HCT116 (cell line): ENCODE measurements at regions not wholly inside any gene's neighbourhood (a gene's known extent, or its start where the extent isn't known, plus 50 kb on each side); places are given as distances from the start of the nearest gene placed in this dataset.

Experiments used
- ATAC-seq: fragments of 200-7000 bp; cut with Tn5 transposase; 2 replicates; pipeline ENCODE4 v1.9.1; 2020; ENCODE audit warnings: mild to moderate bottlenecking, moderate library complexity
- BruUV-seq: library from RNA; stranded (reverse); fragments of 400-500 nt; replicated peaks from 2 replicates; lab custom pipeline; 2021; lab: Mats Ljungman, UMichigan
- CTCF ChIA-PET: fragments of 300-600 bp; sonication (Branson Sonifier 250); formaldehyde crosslinking; loops from one replicate; lab custom pipeline; 2021; ENCODE audit warnings: antibody characterized with exemption; lab: Charles Lee
- POLR2A ChIA-PET: fragments of 300-600, 350-600 bp; sonication (Branson Sonifier 250); formaldehyde crosslinking; loops from one replicate; lab custom pipeline; 2021; ENCODE audit warnings: antibody characterized with exemption; lab: Charles Lee
- RAD21 ChIA-PET, 2 experiments: fragments of 300-600 bp; sonication (Branson Sonifier 250); formaldehyde crosslinking; loops; one replicate each; lab custom pipeline; 2023; ENCODE audit warnings: low total read pairs in 2 of 2; ENCODE audit not compliant: uncharacterized antibody in 2 of 2, unreplicated experiment in 2 of 2, low non-redundant PET in 1 of 2; lab: Charles Lee
- DNase-seq: peaks from one replicate; pipeline ENCODE4 v3.0.0-alpha.2; 2010; ENCODE audit warnings: low read depth, low spot score
- H2AFZ ChIP-seq: fragments of 200-600 bp; shearing (Covaris generic), sonication (generic); 2 replicates; pipeline ENCODE4 v1.6.1; 2017; ENCODE audit warnings: low read depth, mixed run types, mixed read lengths, antibody characterized with exemption, low read length; ENCODE audit not compliant: poor library complexity, severe bottlenecking
- H3K27ac ChIP-seq: 2 replicates; pipeline ENCODE4 v1.5.1; 2012; ENCODE audit warnings: low read depth, low read length
- H3K27me3 ChIP-seq: fragments of 200-600 bp; sonication (generic); 2 replicates; pipeline ENCODE4 v1.6.1; 2016; ENCODE audit warnings: mixed run types, low read length, mixed read lengths; ENCODE audit not compliant: insufficient read depth
- H3K36me3 ChIP-seq, 2 experiments: fragments of 200-500 bp in 1 of 2; fragments of 200-600 bp in 1 of 2; sonication (Bioruptor generic) in 1 of 2; sonication (generic) in 1 of 2; 2 replicates each; pipeline versions ENCODE4 v1.5.1 to v1.6.1; 2014 to 2016; ENCODE audit warnings: low read length in 2 of 2, inconsistent platforms in 1 of 2, mixed read lengths in 1 of 2, mixed run types in 1 of 2; ENCODE audit not compliant: insufficient read depth in 2 of 2, control insufficient read depth in 1 of 2
- H3K4me1 ChIP-seq, 2 experiments: fragments of 200-600 bp in 1 of 2; sonication (generic) in 1 of 2; 2 replicates each; pipeline versions ENCODE4 v1.5.1 to v1.6.1; 2012 to 2017; ENCODE audit warnings: low read length in 2 of 2, inconsistent platforms in 1 of 2, mild to moderate bottlenecking in 1 of 2, mixed read lengths in 1 of 2, mixed run types in 1 of 2, moderate library complexity in 1 of 2; ENCODE audit not compliant: insufficient read depth in 2 of 2, control insufficient read depth in 1 of 2
- H3K4me2 ChIP-seq: fragments of 200-600 bp; sonication (generic); 2 replicates; pipeline ENCODE4 v1.6.1; 2017; ENCODE audit warnings: mixed run types, low read length, mixed read lengths
- H3K4me3 ChIP-seq, 2 experiments: fragments of 200-600 bp in 1 of 2; sonication (generic) in 1 of 2; replicated peaks in 1 of 2; 2 replicates each; pipeline ENCODE4 v1.5.1; 2011 to 2016; ENCODE audit warnings: low read length in 2 of 2, control low read depth in 1 of 2, low read depth in 1 of 2, mild to moderate bottlenecking in 1 of 2, mixed read lengths in 1 of 2, mixed run types in 1 of 2
- H3K79me2 ChIP-seq: fragments of 200-600 bp; sonication (generic); 2 replicates; pipeline ENCODE4 v1.6.1; 2017; ENCODE audit warnings: mild to moderate bottlenecking, mixed run types, low read length, moderate library complexity, mixed read lengths; ENCODE audit not compliant: insufficient read depth
- H3K9ac ChIP-seq: fragments of 200-600 bp; sonication (generic); 2 replicates; pipeline ENCODE4 v1.6.1; 2016; ENCODE audit warnings: low read length, mixed read lengths
- H3K9me2 ChIP-seq: fragments of 200-600 bp; sonication (generic), shearing (Covaris generic); 2 replicates; pipeline ENCODE4 v1.6.1; 2017; ENCODE audit warnings: mixed run types, mild to moderate bottlenecking, moderate library complexity; ENCODE audit not compliant: insufficient read depth
- H3K9me3 ChIP-seq, 2 experiments: fragments of 200-500 bp in 1 of 2; fragments of 200-600 bp in 1 of 2; sonication (Bioruptor generic) in 1 of 2; sonication (generic) in 1 of 2; 2 replicates each; pipeline ENCODE4 v1.6.1; 2014 to 2017; ENCODE audit warnings: low read length in 2 of 2, mixed read lengths in 2 of 2, inconsistent platforms in 1 of 2, low read depth in 1 of 2, mild to moderate bottlenecking in 1 of 2, mixed run types in 1 of 2, moderate library complexity in 1 of 2; ENCODE audit not compliant: control insufficient read depth in 1 of 2, insufficient read depth in 1 of 2
- H4K20me1 ChIP-seq: fragments of 200-600 bp; sonication (generic), shearing (Covaris generic); 2 replicates; pipeline ENCODE4 v1.6.1; 2017; ENCODE audit warnings: mixed run types, mild to moderate bottlenecking, moderate library complexity; ENCODE audit not compliant: insufficient read depth
- ATF3 ChIP-seq: IDR thresholded peaks from 2 replicates; pipeline ENCODE4 v1.6.1; 2012
- CBX3 ChIP-seq: IDR thresholded peaks from 2 replicates; pipeline ENCODE4 v1.6.1; 2012; ENCODE audit warnings: low read depth
- CEBPB ChIP-seq: IDR thresholded peaks from 2 replicates; pipeline ENCODE4 v1.6.1; 2012; ENCODE audit warnings: low read depth
- CTCF ChIP-seq, 3 experiments: fragments of 200-600 bp in 1 of 3; sonication (generic) in 1 of 3; IDR thresholded peaks in 2 of 3; conservative IDR thresholded peaks in 1 of 3; 2 replicates each; pipeline ENCODE4 v1.5.1; 2012 to 2017; ENCODE audit warnings: low read depth in 2 of 3, low read length in 2 of 3, antibody characterized with exemption in 1 of 3, borderline replicate concordance in 1 of 3, control low read depth in 1 of 3, mild to moderate bottlenecking in 1 of 3, mixed read lengths in 1 of 3, mixed run types in 1 of 3, moderate library complexity in 1 of 3; ENCODE audit not compliant: insufficient read depth in 1 of 3
- ELF1 ChIP-seq: IDR thresholded peaks from 2 replicates; pipeline ENCODE4 v1.6.1; 2012; ENCODE audit warnings: low read depth, borderline replicate concordance
- EZH2 ChIP-seq: fragments of 200-600 bp; sonication (generic); IDR thresholded peaks from 2 replicates; pipeline ENCODE4 v1.6.1; 2017; ENCODE audit warnings: antibody characterized with exemption, mixed run types
- EZH2phosphoT487 ChIP-seq: fragments of 200-600 bp; IDR thresholded peaks from 2 replicates; pipeline ENCODE4 v1.6.1; 2018; ENCODE audit warnings: antibody characterized with exemption, borderline replicate concordance
- RAD21 ChIP-seq: IDR thresholded peaks from 2 replicates; pipeline ENCODE4 v1.6.1; 2012; ENCODE audit warnings: low read depth, mild to moderate bottlenecking
- SIN3A ChIP-seq: IDR thresholded peaks from 2 replicates; pipeline ENCODE4 v1.6.1; 2012; ENCODE audit warnings: low read depth
- SP1 ChIP-seq: IDR thresholded peaks from 2 replicates; pipeline ENCODE4 v1.6.1; 2012; ENCODE audit warnings: low read depth
- SRF ChIP-seq: IDR thresholded peaks from 2 replicates; pipeline ENCODE4 v1.6.1; 2012; ENCODE audit warnings: low read depth
- TCF7L2 ChIP-seq: IDR thresholded peaks from 2 replicates; pipeline ENCODE4 v1.7.0; 2011; ENCODE audit warnings: borderline replicate concordance, inconsistent platforms; ENCODE audit not compliant: insufficient read depth, insufficient read length; ENCODE audit errors: extremely low read depth
- ZFX ChIP-seq: fragments of 450-650 bp; IDR thresholded peaks from 2 replicates; pipeline ENCODE4 v1.6.1; 2017
- intact Hi-C: fragments of 100-400 bp; cut with micrococcal nuclease; formaldehyde crosslinking; loops from 2 replicates; pipeline ENCODE4 v1.10.0; 2022
- TF ChIP-seq, protein P1 (sequence below): IDR thresholded peaks from 2 replicates; pipeline ENCODE4 v1.6.1; 2012
- TF ChIP-seq, protein P2 (sequence below): IDR thresholded peaks from 2 replicates; pipeline ENCODE4 v1.6.1; 2012; ENCODE audit warnings: low read depth

GRCh38 chr2:19028587-19029375 is 329.6 kb downstream of the OSR1 start (continued):
- TF ChIP-seq, protein P1, sequence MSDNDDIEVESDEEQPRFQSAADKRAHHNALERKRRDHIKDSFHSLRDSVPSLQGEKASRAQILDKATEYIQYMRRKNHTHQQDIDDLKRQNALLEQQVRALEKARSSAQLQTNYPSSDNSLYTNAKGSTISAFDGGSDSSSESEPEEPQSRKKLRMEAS = no peak
- TF ChIP-seq CBX3 = no peak
- no peak for TF ChIP-seq EZH2
- TF ChIP-seq CTCF (IDR thresholded peaks at IDR 0.05 in 2 of 3, conservative IDR thresholded peaks at IDR 0.05 in 1 of 3; ENCODE audit: borderline replicate concordance in 1 of 3, insufficient read depth in 1 of 3, low read depth in 2 of 3, low read length in 2 of 3) = no peak
- TF ChIP-seq ELF1 = no peak

DNA sequence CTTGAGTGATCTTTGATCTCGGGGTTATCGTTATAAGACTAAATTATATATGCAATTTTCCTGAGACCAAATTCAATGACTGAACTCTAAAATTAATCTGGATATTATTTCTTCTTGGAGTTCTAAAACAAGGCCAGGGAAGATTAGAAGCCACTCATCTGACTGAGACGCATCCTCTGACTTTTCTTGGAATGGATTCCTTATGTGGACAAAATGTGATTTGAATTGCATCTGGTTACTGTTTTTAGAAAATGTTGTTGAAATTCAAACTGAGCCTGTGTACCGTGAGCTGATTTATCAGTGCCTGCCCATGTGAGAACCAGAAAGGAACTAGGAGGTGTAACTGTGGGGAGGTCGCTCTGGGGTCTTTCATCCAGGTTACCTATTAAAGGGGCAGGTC is 330.8 kb downstream of the OSR1 start:
- CTCF ChIA-PET = no interaction called here
- no peaks in the 10 kb centered on the region for H3K4me1 ChIP-seq
- no peak for ATAC-seq
- H3K9me2 ChIP-seq = no peaks in the 10 kb centered on the region
- POLR2A ChIA-PET = no interaction called here
- H3K9me3 ChIP-seq = no peaks in the 10 kb centered on the region
- H4K20me1 ChIP-seq = no peaks in the 10 kb centered on the region
- no peaks in the 10 kb centered on the region for H3K79me2 ChIP-seq
- no peak overlapping the region for H3K9ac ChIP-seq
- intact Hi-C loops = no loop called here
- BruUV-seq = no TSS peak
- H3K4me2 ChIP-seq = no peak overlapping the region
- no peak for DNase-seq
- RAD21 ChIA-PET = no interaction called here
- H3K27ac ChIP-seq = no peak overlapping the region
- no peaks in the 10 kb centered on the region for H3K36me3 ChIP-seq
- H3K4me3 ChIP-seq = no peak overlapping the region
- TF ChIP-seq ATF3 (no peak), EZH2phosphoT487 (no peak), CBX3 (no peak), SP1 (no peak), ELF1 (no peak), TCF7L2 (no peak), SIN3A (no peak), EZH2 (no peak), CEBPB (no peak), RAD21 (no peak), SRF (no peak), ZFX (no peak)
- TF ChIP-seq, protein P2, sequence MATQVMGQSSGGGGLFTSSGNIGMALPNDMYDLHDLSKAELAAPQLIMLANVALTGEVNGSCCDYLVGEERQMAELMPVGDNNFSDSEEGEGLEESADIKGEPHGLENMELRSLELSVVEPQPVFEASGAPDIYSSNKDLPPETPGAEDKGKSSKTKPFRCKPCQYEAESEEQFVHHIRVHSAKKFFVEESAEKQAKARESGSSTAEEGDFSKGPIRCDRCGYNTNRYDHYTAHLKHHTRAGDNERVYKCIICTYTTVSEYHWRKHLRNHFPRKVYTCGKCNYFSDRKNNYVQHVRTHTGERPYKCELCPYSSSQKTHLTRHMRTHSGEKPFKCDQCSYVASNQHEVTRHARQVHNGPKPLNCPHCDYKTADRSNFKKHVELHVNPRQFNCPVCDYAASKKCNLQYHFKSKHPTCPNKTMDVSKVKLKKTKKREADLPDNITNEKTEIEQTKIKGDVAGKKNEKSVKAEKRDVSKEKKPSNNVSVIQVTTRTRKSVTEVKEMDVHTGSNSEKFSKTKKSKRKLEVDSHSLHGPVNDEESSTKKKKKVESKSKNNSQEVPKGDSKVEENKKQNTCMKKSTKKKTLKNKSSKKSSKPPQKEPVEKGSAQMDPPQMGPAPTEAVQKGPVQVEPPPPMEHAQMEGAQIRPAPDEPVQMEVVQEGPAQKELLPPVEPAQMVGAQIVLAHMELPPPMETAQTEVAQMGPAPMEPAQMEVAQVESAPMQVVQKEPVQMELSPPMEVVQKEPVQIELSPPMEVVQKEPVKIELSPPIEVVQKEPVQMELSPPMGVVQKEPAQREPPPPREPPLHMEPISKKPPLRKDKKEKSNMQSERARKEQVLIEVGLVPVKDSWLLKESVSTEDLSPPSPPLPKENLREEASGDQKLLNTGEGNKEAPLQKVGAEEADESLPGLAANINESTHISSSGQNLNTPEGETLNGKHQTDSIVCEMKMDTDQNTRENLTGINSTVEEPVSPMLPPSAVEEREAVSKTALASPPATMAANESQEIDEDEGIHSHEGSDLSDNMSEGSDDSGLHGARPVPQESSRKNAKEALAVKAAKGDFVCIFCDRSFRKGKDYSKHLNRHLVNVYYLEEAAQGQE = no peak
- no peak overlapping the region for H2AFZ ChIP-seq
- H3K27me3 ChIP-seq = peaks cover 6% of the 10 kb centered on the region
